HL-60 (cell line): ENCODE measurements at regions not wholly inside any gene's neighbourhood (a gene's known extent, or its start where the extent isn't known, plus 50 kb on each side); places are given as distances from the start of the nearest gene placed in this dataset.

Source experiments
- DNase-seq, 2 experiments: peaks; one replicate each; pipeline ENCODE4 v3.0.0-alpha.2; 2010 to 2020; ENCODE audit warnings: low read depth in 1 of 2, low spot score in 1 of 2
- H3K27ac ChIP-seq: fragments of 250-450 bp; sonication (Bioruptor Pico); replicated peaks from 2 replicates; pipeline ENCODE4 v1.5.1; 2020; ENCODE audit warnings: mild to moderate bottlenecking, moderate library complexity
- H3K27me3 ChIP-seq: fragments of 250-450 bp; sonication (Bioruptor Pico); 2 replicates; pipeline ENCODE4 v1.5.1; 2021; ENCODE audit warnings: mild to moderate bottlenecking, moderate library complexity; ENCODE audit not compliant: insufficient read depth, poor library complexity, severe bottlenecking
- H3K4me3 ChIP-seq: replicated peaks from 2 replicates; pipeline ENCODE4 v1.5.1; 2011; ENCODE audit warnings: mild to moderate bottlenecking, control low read depth, low read length; ENCODE audit not compliant: insufficient read depth
- GABPA ChIP-seq: IDR thresholded peaks from 2 replicates; pipeline ENCODE4 v1.6.1; 2012; ENCODE audit warnings: low read depth
- POLR2AphosphoS5 ChIP-seq: IDR thresholded peaks from 2 replicates; pipeline ENCODE4 v1.6.1; 2012; ENCODE audit warnings: low read depth
- SPI1 ChIP-seq: IDR thresholded peaks from 2 replicates; pipeline ENCODE4 v1.6.1; 2012; ENCODE audit warnings: low read depth, mild to moderate bottlenecking, borderline replicate concordance
- TF ChIP-seq, protein P1 (sequence below): IDR thresholded peaks from one replicate; pipeline ENCODE4 v1.5.1; 2011; ENCODE audit warnings: low read length, control low read depth, inconsistent platforms; ENCODE audit not compliant: insufficient read depth
- TF ChIP-seq, protein P2 (sequence below): IDR thresholded peaks from 2 replicates; pipeline ENCODE4 v1.6.1; 2012; ENCODE audit warnings: low read depth; ENCODE audit not compliant: insufficient replicate concordance

GRCh38 chr4:189124149-189124758 is 816.4 kb upstream of the FRG1 start:
- Histone ChIP-seq H3K4me3 (no peak overlapping the region), H3K27me3 (no peaks in the 10 kb centered on the region), H3K27ac (no peak overlapping the region)
- DNase-seq, result peak in 1 of 2 experiments; percentile 30
- TF ChIP-seq GABPA, result no peak
- TF ChIP-seq, protein P1, sequence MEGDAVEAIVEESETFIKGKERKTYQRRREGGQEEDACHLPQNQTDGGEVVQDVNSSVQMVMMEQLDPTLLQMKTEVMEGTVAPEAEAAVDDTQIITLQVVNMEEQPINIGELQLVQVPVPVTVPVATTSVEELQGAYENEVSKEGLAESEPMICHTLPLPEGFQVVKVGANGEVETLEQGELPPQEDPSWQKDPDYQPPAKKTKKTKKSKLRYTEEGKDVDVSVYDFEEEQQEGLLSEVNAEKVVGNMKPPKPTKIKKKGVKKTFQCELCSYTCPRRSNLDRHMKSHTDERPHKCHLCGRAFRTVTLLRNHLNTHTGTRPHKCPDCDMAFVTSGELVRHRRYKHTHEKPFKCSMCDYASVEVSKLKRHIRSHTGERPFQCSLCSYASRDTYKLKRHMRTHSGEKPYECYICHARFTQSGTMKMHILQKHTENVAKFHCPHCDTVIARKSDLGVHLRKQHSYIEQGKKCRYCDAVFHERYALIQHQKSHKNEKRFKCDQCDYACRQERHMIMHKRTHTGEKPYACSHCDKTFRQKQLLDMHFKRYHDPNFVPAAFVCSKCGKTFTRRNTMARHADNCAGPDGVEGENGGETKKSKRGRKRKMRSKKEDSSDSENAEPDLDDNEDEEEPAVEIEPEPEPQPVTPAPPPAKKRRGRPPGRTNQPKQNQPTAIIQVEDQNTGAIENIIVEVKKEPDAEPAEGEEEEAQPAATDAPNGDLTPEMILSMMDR, result peak; percentile 13
- TF ChIP-seq, protein P2, sequence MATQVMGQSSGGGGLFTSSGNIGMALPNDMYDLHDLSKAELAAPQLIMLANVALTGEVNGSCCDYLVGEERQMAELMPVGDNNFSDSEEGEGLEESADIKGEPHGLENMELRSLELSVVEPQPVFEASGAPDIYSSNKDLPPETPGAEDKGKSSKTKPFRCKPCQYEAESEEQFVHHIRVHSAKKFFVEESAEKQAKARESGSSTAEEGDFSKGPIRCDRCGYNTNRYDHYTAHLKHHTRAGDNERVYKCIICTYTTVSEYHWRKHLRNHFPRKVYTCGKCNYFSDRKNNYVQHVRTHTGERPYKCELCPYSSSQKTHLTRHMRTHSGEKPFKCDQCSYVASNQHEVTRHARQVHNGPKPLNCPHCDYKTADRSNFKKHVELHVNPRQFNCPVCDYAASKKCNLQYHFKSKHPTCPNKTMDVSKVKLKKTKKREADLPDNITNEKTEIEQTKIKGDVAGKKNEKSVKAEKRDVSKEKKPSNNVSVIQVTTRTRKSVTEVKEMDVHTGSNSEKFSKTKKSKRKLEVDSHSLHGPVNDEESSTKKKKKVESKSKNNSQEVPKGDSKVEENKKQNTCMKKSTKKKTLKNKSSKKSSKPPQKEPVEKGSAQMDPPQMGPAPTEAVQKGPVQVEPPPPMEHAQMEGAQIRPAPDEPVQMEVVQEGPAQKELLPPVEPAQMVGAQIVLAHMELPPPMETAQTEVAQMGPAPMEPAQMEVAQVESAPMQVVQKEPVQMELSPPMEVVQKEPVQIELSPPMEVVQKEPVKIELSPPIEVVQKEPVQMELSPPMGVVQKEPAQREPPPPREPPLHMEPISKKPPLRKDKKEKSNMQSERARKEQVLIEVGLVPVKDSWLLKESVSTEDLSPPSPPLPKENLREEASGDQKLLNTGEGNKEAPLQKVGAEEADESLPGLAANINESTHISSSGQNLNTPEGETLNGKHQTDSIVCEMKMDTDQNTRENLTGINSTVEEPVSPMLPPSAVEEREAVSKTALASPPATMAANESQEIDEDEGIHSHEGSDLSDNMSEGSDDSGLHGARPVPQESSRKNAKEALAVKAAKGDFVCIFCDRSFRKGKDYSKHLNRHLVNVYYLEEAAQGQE, result no peak
- no peak for TF ChIP-seq POLR2AphosphoS5
- TF ChIP-seq SPI1, result no peak

DNA sequence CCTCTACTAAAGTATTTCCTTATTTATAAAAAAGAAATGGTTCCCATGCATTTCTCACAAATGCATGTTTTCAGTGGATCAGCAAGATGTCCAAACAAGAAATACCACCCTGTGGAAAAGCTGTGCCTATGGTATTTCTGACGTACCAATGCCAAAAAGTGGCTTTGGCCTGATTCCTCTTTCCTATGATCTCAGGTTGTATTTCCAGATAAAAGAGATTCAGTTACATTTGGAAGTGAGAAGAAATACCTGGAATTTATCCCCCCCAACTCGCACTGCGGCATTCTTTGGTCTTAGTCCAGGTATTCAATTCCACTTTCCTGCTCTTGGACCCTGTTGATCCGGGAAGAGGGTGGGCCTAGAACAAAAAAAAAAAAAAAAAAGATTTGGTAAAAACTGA is 815.9 kb upstream of the FRG1 start:
- Histone ChIP-seq H3K27me3 (no peaks in the 10 kb centered on the region), H3K27ac (no peak overlapping the region), H3K4me3 (no peak overlapping the region)
- no peak for DNase-seq
- TF ChIP-seq GABPA (no peak), SPI1 (no peak), POLR2AphosphoS5 (no peak)
- TF ChIP-seq, protein P1, result no peak
- TF ChIP-seq, protein P2, result no peak

DNA sequence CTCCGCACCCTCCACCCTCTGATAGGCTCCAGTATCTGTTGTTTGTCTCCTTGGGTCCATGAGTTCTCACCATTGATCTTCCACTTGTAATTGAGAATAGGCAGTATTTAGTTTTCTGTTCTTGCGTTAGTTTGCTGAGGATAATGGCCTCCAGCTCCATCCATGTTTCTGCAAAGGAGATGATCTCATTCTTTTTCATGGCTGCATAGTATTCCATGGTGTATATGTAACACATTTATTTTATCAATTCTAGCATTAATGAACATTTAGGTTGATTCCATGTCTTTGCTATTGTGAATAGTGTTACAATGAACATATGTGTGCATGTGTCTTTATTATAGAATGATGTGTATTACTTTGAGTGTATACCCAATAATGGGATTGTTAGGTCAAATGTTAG is 814.6 kb upstream of the FRG1 start:
- no peak for DNase-seq
- H3K4me3 ChIP-seq, result no peak overlapping the region
- TF ChIP-seq, protein P1, result no peak
- TF ChIP-seq, protein P2, result no peak
- TF ChIP-seq GABPA, result no peak
- TF ChIP-seq SPI1, result no peak
- no peak for TF ChIP-seq POLR2AphosphoS5
- no peak overlapping the region for H3K27ac ChIP-seq
- H3K27me3 ChIP-seq, result no peaks in the 10 kb centered on the region
